CD14-positive monocyte (primary cell): ENCODE measurements at regions not wholly inside any gene's neighbourhood (a gene's known extent, or its start where the extent isn't known, plus 50 kb on each side); places are given as distances from the start of the nearest gene placed in this dataset.

Experiments used
- DNase-seq, 3 donors: peaks; one replicate each; pipeline ENCODE4 v3.0.0-alpha.2; 2011 to 2022
- H2AFZ ChIP-seq: 2 replicates; pipeline ENCODE4 v1.6.0; 2012; ENCODE audit warnings: mild to moderate bottlenecking, low read depth, low read length, inconsistent platforms; ENCODE audit not compliant: insufficient read depth, poor library complexity, severe bottlenecking
- H3K27ac ChIP-seq, 2 donors: 1 replicate in 1 of 2; 2 replicates in 1 of 2; pipeline ENCODE4 v1.5.1; 2012 to 2013; ENCODE audit warnings: low read length in 2 of 2, control low read depth in 1 of 2, inconsistent platforms in 1 of 2, low read depth in 1 of 2, mild to moderate bottlenecking in 1 of 2
- H3K27me3 ChIP-seq, 2 donors: one replicate each; pipeline versions ENCODE4 v1.6.0 to v1.6.1; 2011 to 2013; ENCODE audit warnings: low read length in 2 of 2; ENCODE audit not compliant: control insufficient read depth in 2 of 2, insufficient read depth in 2 of 2
- H3K36me3 ChIP-seq, 2 donors: replicated peaks in 1 of 2; 1 replicate in 1 of 2; 2 replicates in 1 of 2; pipeline versions ENCODE4 v1.5.1 to v1.6.1; 2012 to 2013; ENCODE audit warnings: low read length in 2 of 2, control low read depth in 1 of 2, inconsistent platforms in 1 of 2, mild to moderate bottlenecking in 1 of 2; ENCODE audit not compliant: insufficient read depth in 2 of 2, control insufficient read depth in 1 of 2
- H3K4me1 ChIP-seq, 2 donors: 1 replicate in 1 of 2; 2 replicates in 1 of 2; pipeline versions ENCODE4 v1.5.1 to v1.6.1; 2012 to 2013; ENCODE audit warnings: low read length in 2 of 2, control low read depth in 1 of 2, inconsistent platforms in 1 of 2, mild to moderate bottlenecking in 1 of 2, moderate library complexity in 1 of 2; ENCODE audit not compliant: insufficient read depth in 2 of 2, control insufficient read depth in 1 of 2
- H3K4me2 ChIP-seq: replicated peaks from 2 replicates; pipeline ENCODE3; 2012; ENCODE audit warnings: low read length, moderate library complexity, mild to moderate bottlenecking; ENCODE audit not compliant: poor library complexity, severe bottlenecking; ENCODE audit errors: extremely low read depth
- H3K4me3 ChIP-seq, 3 experiments: fragments of 200-600 bp in 1 of 3; sonication (generic) in 1 of 3; replicated peaks in 1 of 3; 1 replicate in 2 of 3; 2 replicates in 1 of 3; pipeline ENCODE4 v1.5.1; 2011 to 2013; ENCODE audit warnings: low read length in 3 of 3, mild to moderate bottlenecking in 3 of 3, control low read depth in 2 of 3, low read depth in 2 of 3, inconsistent platforms in 1 of 3, moderate library complexity in 1 of 3
- H3K79me2 ChIP-seq: 2 replicates; pipeline ENCODE4 v1.6.0; 2012; ENCODE audit warnings: mild to moderate bottlenecking, control low read depth, inconsistent platforms, low read length, moderate library complexity; ENCODE audit not compliant: insufficient read depth
- H3K9ac ChIP-seq: 2 replicates; pipeline ENCODE4 v1.6.0; 2017; ENCODE audit warnings: low read length, mild to moderate bottlenecking; ENCODE audit not compliant: insufficient read depth, poor library complexity, severe bottlenecking
- H3K9me3 ChIP-seq, 2 donors: replicated peaks in 1 of 2; 1 replicate in 1 of 2; 2 replicates in 1 of 2; pipeline versions ENCODE4 v1.5.1 to v1.6.1; 2012 to 2013; ENCODE audit warnings: low read length in 2 of 2, control low read depth in 1 of 2; ENCODE audit not compliant: control insufficient read depth in 1 of 2, insufficient read depth in 1 of 2
- H4K20me1 ChIP-seq: 2 replicates; pipeline ENCODE4 v1.6.0; 2012; ENCODE audit warnings: mild to moderate bottlenecking, low read length, control low read depth, moderate library complexity; ENCODE audit not compliant: insufficient read depth
- H3K27ac Mint-ChIP-seq, 7 donors: one replicate each; pipeline ENCODE4 v1.8.0; 2020; ENCODE audit warnings: mild to moderate bottlenecking in 7 of 7, mixed read lengths in 7 of 7, moderate library complexity in 6 of 7, inconsistent platforms in 2 of 7
- H3K27me3 Mint-ChIP-seq, 3 donors: one replicate each; pipeline ENCODE4 v1.8.0; 2021 to 2022; ENCODE audit warnings: low read depth in 3 of 3, mild to moderate bottlenecking in 3 of 3, mixed read lengths in 3 of 3, moderate library complexity in 3 of 3, inconsistent platforms in 1 of 3
- H3K36me3 Mint-ChIP-seq, 2 donors: one replicate each; pipeline ENCODE4 v1.8.0; 2020; ENCODE audit warnings: mixed read lengths in 2 of 2, inconsistent platforms in 1 of 2, mild to moderate bottlenecking in 1 of 2
- H3K4me1 Mint-ChIP-seq: one replicate; pipeline ENCODE4 v1.8.0; 2020; ENCODE audit warnings: mild to moderate bottlenecking, mixed read lengths
- H3K4me3 Mint-ChIP-seq, 2 donors: one replicate each; pipeline ENCODE4 v1.8.0; 2020; ENCODE audit warnings: mild to moderate bottlenecking in 2 of 2, mixed read lengths in 2 of 2, moderate library complexity in 1 of 2
- H3K9me3 Mint-ChIP-seq, 7 donors: one replicate each; pipeline ENCODE4 v1.8.0; 2020 to 2022; ENCODE audit warnings: mixed read lengths in 7 of 7, mild to moderate bottlenecking in 6 of 7, moderate library complexity in 6 of 7, inconsistent platforms in 2 of 7
- WGBS: methylation state at CpG from one replicate; pipeline ENCODE4 v1.1.5; 2013; ENCODE audit warnings: missing lambda C conversion rate; ENCODE audit not compliant: insufficient coverage; 5-methylcytosine and 5-hydroxymethylcytosine counted together
- intact Hi-C, 2 donors: fragments of 100-400 bp; cut with micrococcal nuclease; formaldehyde crosslinking; loops; one replicate each; pipeline versions ENCODE4 v1.15.0 to v1.15.1; 2023
- TF ChIP-seq, protein P1 (sequence below): fragments of 200-600 bp; IDR thresholded peaks from one replicate; pipeline ENCODE4 v1.8.0; 2022; ENCODE audit warnings: antibody characterized with exemption, mild to moderate bottlenecking

DNA sequence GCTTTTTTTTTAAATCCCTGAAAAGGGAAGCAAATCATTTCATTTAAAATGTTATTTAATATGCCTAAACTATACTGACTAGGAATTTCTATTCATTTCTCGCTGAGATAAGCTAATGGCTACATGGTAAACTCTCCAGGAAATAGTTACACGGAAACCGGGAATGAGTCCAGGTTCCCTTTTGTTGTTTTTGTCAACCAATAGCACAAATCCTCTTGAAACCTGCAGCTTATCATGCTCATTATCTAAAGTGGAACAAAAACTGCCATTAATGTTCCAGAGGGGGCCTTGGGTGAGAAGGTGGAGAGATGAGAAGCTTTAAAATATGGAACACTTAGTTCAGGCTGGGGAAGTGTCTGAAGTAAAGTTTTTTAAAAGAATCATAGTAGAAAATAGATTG is 113.5 kb upstream of the ALCAM start:
- no peak overlapping the region for H3K9ac ChIP-seq
- TF ChIP-seq, protein P1, sequence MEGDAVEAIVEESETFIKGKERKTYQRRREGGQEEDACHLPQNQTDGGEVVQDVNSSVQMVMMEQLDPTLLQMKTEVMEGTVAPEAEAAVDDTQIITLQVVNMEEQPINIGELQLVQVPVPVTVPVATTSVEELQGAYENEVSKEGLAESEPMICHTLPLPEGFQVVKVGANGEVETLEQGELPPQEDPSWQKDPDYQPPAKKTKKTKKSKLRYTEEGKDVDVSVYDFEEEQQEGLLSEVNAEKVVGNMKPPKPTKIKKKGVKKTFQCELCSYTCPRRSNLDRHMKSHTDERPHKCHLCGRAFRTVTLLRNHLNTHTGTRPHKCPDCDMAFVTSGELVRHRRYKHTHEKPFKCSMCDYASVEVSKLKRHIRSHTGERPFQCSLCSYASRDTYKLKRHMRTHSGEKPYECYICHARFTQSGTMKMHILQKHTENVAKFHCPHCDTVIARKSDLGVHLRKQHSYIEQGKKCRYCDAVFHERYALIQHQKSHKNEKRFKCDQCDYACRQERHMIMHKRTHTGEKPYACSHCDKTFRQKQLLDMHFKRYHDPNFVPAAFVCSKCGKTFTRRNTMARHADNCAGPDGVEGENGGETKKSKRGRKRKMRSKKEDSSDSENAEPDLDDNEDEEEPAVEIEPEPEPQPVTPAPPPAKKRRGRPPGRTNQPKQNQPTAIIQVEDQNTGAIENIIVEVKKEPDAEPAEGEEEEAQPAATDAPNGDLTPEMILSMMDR: no peak
- no peak overlapping the region for H3K4me3 ChIP-seq
- H3K4me1 Mint-ChIP-seq: no peaks in the 10 kb centered on the region
- intact Hi-C loops: no loop called here
- peaks cover 0 to 2% of the 10 kb centered on the region in 2 donors for H3K9me3 ChIP-seq
- WGBS: no CpG with 5 or more reads among the region's 3 CpGs
- DNase-seq: no peak
- no peak overlapping the region for H3K4me3 Mint-ChIP-seq
- H2AFZ ChIP-seq: no peak overlapping the region
- no peaks in the 10 kb centered on the region for H3K36me3 ChIP-seq
- no peak overlapping the region for H3K27ac ChIP-seq
- peaks cover 0 to 2% (median 2%) of the 10 kb centered on the region in 3 donors for H3K27me3 Mint-ChIP-seq
- no peaks in the 10 kb centered on the region for H4K20me1 ChIP-seq
- no peaks in the 10 kb centered on the region for H3K27me3 ChIP-seq
- H3K9me3 Mint-ChIP-seq: peaks cover 0 to 19% (median 6%) of the 10 kb centered on the region in 7 donors
- no peaks in the 10 kb centered on the region for H3K4me1 ChIP-seq
- H3K36me3 Mint-ChIP-seq: no peaks in the 10 kb centered on the region
- no peak overlapping the region for H3K27ac Mint-ChIP-seq
- no peak overlapping the region for H3K4me2 ChIP-seq
- no peaks in the 10 kb centered on the region for H3K79me2 ChIP-seq

DNA sequence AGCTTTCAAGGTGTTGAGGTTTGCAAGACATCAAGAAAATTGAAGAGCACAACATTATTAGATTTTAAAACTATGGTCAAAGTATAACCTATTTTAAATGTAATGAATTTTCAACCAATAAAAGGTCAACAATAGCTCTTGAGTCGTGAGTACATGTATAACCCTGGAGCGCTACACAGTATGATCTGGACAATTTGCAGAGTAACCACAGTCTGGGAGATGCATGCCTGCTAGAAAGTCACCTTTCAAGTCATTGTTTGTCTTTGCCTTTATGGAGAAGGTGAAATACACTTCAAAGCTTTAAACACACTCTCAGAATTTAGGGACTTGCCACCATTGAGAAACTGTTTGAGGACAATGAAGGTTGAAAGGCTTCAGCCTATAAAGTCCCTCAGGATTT is 112.6 kb upstream of the ALCAM start:
- Histone ChIP-seq H4K20me1 (no peaks in the 10 kb centered on the region), H3K36me3 (no peaks in the 10 kb centered on the region), H2AFZ (no peak overlapping the region), H3K4me1 (no peaks in the 10 kb centered on the region), H3K27ac (no peak overlapping the region), H3K9ac (no peak overlapping the region), H3K4me3 (no peak overlapping the region), H3K27me3 (no peaks in the 10 kb centered on the region), H3K9me3 (peaks cover 0 to 2% of the 10 kb centered on the region in 2 donors), H3K4me2 (no peak overlapping the region), H3K79me2 (no peaks in the 10 kb centered on the region)
- intact Hi-C loops: no loop called here
- no peak for DNase-seq
- Mint-ChIP-seq H3K9me3 (peaks cover 0 to 15% (median 6%) of the 10 kb centered on the region in 7 donors), H3K36me3 (no peaks in the 10 kb centered on the region), H3K4me3 (no peak overlapping the region), H3K27me3 (peaks cover 0 to 2% (median 2%) of the 10 kb centered on the region in 3 donors), H3K27ac (no peak overlapping the region), H3K4me1 (peaks cover 2% of the 10 kb centered on the region)
- no CpG with 5 or more reads among the region's 2 CpGs for WGBS
- TF ChIP-seq, protein P1: no peak
